Breast epithelium (tissue), 4 donors: ENCODE measurements at regions not wholly inside any gene's neighbourhood (a gene's known extent, or its start where the extent isn't known, plus 50 kb on each side); places are given as distances from the start of the nearest gene placed in this dataset.

Experiments
- DNase-seq, 2 donors: peaks; one replicate each; pipeline ENCODE4 v3.0.0-alpha.2; 2019; ENCODE audit warnings: low spot score in 2 of 2
- H3K27ac ChIP-seq, 2 donors: fragments of 200-600 bp; sonication (generic) in 1 of 2; one replicate each; pipeline ENCODE4 v1.5.1; 2016 to 2019; ENCODE audit warnings: mild to moderate bottlenecking in 1 of 2
- H3K27me3 ChIP-seq, 2 donors: fragments of 200-600 bp; sonication (generic) in 1 of 2; one replicate each; pipeline versions ENCODE4 v1.5.1 to v1.6.0; 2017 to 2019; ENCODE audit warnings: control low read depth in 1 of 2, mild to moderate bottlenecking in 1 of 2
- H3K36me3 ChIP-seq: fragments of 200-600 bp; one replicate; pipeline ENCODE4 v1.5.1; 2019
- H3K4me1 ChIP-seq, 2 donors: fragments of 200-600 bp; sonication (generic); one replicate each; pipeline ENCODE4 v1.5.1; 2016 to 2019; ENCODE audit warnings: control low read depth in 1 of 2
- H3K4me3 ChIP-seq, 3 donors: fragments of 200-600 bp; sonication (generic); 1 replicate in 2 of 3; 2 replicates in 1 of 3; pipeline ENCODE4 v1.5.1; 2016 to 2019; ENCODE audit warnings: mild to moderate bottlenecking in 3 of 3, moderate library complexity in 2 of 3
- H3K9me3 ChIP-seq, 2 donors: fragments of 200-600 bp; sonication (generic) in 1 of 2; one replicate each; pipeline ENCODE4 v1.5.1; 2016 to 2019; ENCODE audit warnings: control low read depth in 1 of 2
- POLR2A ChIP-seq: fragments of 450-650 bp; IDR thresholded peaks from one replicate; pipeline ENCODE4 v1.6.1; 2016; ENCODE audit warnings: antibody characterized with exemption, mild to moderate bottlenecking, moderate library complexity
- POLR2AphosphoS5 ChIP-seq, 3 donors: sonication (generic); formaldehyde crosslinking; IDR thresholded peaks; one replicate each; pipeline ENCODE4 v1.6.1; 2017; ENCODE audit warnings: antibody characterized with exemption in 3 of 3
- intact Hi-C: fragments of 100-400 bp; cut with DNase I; formaldehyde crosslinking; loops from one replicate; pipeline ENCODE4 v1.15.1; 2023; ENCODE audit warnings: low total_unique reads
- TF ChIP-seq, protein P1 (sequence below), 3 donors: fragments of 450-650 bp; IDR thresholded peaks; one replicate each; pipeline ENCODE4 v1.5.1; 2016 to 2017; ENCODE audit warnings: antibody characterized with exemption in 3 of 3, mild to moderate bottlenecking in 3 of 3, moderate library complexity in 3 of 3

DNA sequence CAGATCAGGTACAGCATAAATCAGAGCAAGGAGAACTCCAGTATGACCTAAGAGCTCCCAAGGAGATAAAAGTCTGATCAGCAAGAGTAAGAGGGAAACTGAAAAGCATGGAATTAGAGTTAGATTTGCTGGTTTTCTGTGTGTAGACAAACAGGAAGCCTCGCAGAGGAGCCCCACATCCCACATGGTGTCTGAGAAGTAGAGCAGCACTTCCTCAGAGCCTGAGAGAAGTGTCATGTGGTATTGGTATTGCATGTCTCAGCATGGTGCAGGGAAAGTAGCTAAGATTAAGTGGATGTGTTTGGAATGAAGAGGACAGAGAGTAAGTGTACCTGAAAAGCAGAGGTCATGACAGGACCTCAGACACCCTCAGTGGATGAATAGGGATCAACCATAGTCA, 175.4 kb upstream of the GBE1 start:
- no peak for TF ChIP-seq POLR2A
- TF ChIP-seq, protein P1, sequence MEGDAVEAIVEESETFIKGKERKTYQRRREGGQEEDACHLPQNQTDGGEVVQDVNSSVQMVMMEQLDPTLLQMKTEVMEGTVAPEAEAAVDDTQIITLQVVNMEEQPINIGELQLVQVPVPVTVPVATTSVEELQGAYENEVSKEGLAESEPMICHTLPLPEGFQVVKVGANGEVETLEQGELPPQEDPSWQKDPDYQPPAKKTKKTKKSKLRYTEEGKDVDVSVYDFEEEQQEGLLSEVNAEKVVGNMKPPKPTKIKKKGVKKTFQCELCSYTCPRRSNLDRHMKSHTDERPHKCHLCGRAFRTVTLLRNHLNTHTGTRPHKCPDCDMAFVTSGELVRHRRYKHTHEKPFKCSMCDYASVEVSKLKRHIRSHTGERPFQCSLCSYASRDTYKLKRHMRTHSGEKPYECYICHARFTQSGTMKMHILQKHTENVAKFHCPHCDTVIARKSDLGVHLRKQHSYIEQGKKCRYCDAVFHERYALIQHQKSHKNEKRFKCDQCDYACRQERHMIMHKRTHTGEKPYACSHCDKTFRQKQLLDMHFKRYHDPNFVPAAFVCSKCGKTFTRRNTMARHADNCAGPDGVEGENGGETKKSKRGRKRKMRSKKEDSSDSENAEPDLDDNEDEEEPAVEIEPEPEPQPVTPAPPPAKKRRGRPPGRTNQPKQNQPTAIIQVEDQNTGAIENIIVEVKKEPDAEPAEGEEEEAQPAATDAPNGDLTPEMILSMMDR (IDR thresholded peaks at IDR 0.05), result no peak
- no peak overlapping the region for H3K4me3 ChIP-seq
- no peaks in the 10 kb centered on the region for H3K27me3 ChIP-seq
- no peaks in the 10 kb centered on the region for H3K4me1 ChIP-seq
- H3K27ac ChIP-seq, result no peak overlapping the region
- peaks cover 0 to 4% of the 10 kb centered on the region in 2 donors for H3K9me3 ChIP-seq
- no peak for DNase-seq
- intact Hi-C loops, result no loop called here
- no peaks in the 10 kb centered on the region for H3K36me3 ChIP-seq

DNA sequence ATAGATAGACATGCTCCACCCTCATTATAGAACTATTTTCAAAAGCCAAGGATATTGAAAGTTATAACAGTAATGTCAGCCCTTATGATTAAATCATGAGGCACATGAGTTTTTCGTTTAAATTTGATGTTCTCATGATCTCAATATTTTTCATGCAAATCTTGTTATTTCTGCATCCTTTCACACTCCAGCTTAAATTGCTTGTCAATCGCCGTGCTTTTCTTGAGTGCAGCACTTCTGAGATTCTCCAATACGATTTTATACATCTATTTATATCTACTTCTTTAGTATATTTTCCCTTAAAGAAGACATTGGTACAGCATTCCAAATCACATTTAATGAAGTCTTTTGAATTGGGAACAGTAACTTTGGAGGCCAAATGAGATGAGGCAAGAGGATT, 171.2 kb upstream of the GBE1 start:
- no peaks in the 10 kb centered on the region for H3K36me3 ChIP-seq
- no peaks in the 10 kb centered on the region for H3K4me1 ChIP-seq
- no peak overlapping the region for H3K4me3 ChIP-seq
- no peaks in the 10 kb centered on the region for H3K9me3 ChIP-seq
- DNase-seq, result no peak
- intact Hi-C loops, result no loop called here
- no peaks in the 10 kb centered on the region for H3K27me3 ChIP-seq
- TF ChIP-seq POLR2AphosphoS5 (IDR thresholded peaks at IDR 0.05), result no peak
- no peak for TF ChIP-seq POLR2A
- TF ChIP-seq, protein P1 (IDR thresholded peaks at IDR 0.05), result no peak
- H3K27ac ChIP-seq, result no peak overlapping the region

DNA sequence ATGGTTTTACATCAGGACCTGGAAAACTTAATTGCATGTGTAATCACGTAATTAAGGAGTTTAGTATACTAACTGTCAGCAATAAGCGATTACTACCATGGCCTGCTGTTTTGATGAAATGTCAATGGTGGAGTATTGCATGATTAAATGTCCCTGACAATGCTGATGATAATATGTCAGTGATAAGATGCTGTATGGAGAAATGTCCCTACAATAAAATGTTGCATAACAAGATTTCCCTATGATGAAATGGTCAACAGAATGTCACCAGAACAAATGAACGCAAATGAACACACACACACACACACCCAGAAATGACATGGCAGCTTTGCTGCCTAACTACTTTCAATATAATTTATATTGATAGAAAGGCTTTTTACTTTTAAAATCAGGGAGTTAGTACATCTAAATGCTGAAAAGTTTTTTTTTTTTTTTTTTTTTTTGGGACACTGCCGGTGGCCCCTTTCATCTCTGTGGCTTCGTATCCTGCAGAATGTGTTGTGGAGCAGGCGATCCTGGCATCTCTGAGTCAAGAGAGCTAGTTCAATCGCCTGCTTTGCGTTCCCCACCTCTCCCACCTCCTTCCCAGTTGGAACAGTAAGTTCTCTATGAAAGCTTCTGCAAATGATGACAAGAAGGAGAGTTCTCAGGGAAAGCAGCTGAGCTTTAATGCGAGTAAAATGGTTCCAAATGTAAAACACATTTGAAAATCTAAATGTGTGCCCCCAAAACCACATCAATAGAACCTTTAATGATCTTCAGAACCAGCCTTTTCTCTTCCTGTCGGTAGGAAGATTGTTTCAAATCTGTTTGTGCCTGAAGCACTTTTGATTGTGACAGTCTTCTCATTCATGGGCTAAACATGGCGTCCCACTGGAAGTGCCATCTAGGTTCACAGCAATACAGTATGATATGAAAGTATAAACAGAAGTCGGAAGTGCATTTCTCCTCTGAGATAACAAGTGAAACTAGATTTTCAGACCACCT, 170.1 kb upstream of the GBE1 start:
- DNase-seq, result no peak
- TF ChIP-seq POLR2A (no peak), POLR2AphosphoS5 (IDR thresholded peaks at IDR 0.05) (no peak)
- TF ChIP-seq, protein P1 (IDR thresholded peaks at IDR 0.05), result no peak
- no peaks in the 10 kb centered on the region for H3K4me1 ChIP-seq
- H3K9me3 ChIP-seq, result no peaks in the 10 kb centered on the region
- H3K27me3 ChIP-seq, result no peaks in the 10 kb centered on the region
- no peak overlapping the region for H3K4me3 ChIP-seq
- intact Hi-C loops, result no loop called here
- no peaks in the 10 kb centered on the region for H3K36me3 ChIP-seq
- H3K27ac ChIP-seq, result no peak overlapping the region

DNA sequence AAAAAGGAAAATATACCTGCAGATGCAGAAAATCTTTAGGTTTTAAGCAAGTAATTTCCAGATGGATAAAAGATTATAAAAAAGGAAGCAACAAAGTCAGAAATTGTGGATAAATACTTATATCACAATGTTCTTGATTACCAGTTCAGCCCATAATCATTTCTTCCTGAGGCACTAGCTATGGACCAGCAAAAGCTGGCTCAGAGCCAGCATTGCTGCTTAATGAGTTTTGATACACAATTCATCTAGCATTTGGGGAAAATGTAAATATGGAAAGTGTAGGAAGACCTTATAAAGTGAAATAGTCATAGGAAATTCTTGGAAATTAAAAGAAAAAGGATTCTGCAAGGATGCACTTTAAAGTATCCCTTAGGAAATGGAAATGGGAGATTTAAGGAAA, 168.3 kb upstream of the GBE1 start:
- intact Hi-C loops, result no loop called here
- DNase-seq, result no peak

DNA sequence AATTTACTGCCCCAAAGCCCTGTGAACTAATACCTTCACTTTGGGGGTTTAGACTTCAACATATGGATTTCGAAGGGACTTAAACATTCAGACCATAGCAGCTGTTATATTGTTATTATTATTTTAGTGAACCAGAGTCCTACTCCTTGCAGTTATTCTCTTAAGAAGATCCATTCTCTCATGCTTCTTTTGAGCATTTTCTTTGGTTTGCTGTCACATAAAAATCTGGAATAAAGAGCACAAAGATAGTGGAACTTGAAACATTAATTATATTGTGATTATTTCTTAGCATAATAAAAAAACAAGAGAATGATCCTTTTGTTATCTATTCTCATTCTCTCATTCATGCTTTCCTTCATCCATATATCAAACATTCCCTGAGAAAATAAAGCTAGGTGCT, 166.4 kb upstream of the GBE1 start:
- no peaks in the 10 kb centered on the region for H3K27me3 ChIP-seq
- no peaks in the 10 kb centered on the region for H3K9me3 ChIP-seq
- DNase-seq, result no peak
- intact Hi-C loops, result no loop called here
- TF ChIP-seq POLR2AphosphoS5 (IDR thresholded peaks at IDR 0.05), result no peak
- TF ChIP-seq POLR2A, result no peak
- TF ChIP-seq, protein P1 (IDR thresholded peaks at IDR 0.05), result no peak
- H3K4me1 ChIP-seq, result no peaks in the 10 kb centered on the region
- no peaks in the 10 kb centered on the region for H3K36me3 ChIP-seq
- no peak overlapping the region for H3K27ac ChIP-seq
- H3K4me3 ChIP-seq, result no peak overlapping the region

More for the DNA sequence above, 168.3 kb upstream of the GBE1 start:
- H3K36me3 ChIP-seq, result no peaks in the 10 kb centered on the region
- no peak overlapping the region for H3K27ac ChIP-seq
- H3K4me1 ChIP-seq, result no peaks in the 10 kb centered on the region
- no peaks in the 10 kb centered on the region for H3K27me3 ChIP-seq
- no peak overlapping the region for H3K4me3 ChIP-seq
- no peaks in the 10 kb centered on the region for H3K9me3 ChIP-seq
- TF ChIP-seq POLR2AphosphoS5 (IDR thresholded peaks at IDR 0.05) (no peak), POLR2A (no peak)
- TF ChIP-seq, protein P1 (IDR thresholded peaks at IDR 0.05), result no peak
